ENCODE measurements at regions not wholly inside any gene's neighbourhood (a gene's known extent, or its start where the extent isn't known, plus 50 kb on each side); places are given as distances from the start of the nearest gene placed in this dataset.

- Histone ChIP-seq H3K79me2 (ENCODE audit: control insufficient read depth, insufficient read depth, low read length) (no peaks in the 10 kb centered on the region), H2AFZ (ENCODE audit: control insufficient read depth, low read length) (no peak overlapping the region), H3K36me3 (ENCODE audit: control insufficient read depth in 2 of 2, extremely low read depth in 1 of 2, insufficient read depth in 2 of 2, low read length in 2 of 2) (no peaks in the 10 kb centered on the region), H3K9me1 (ENCODE audit: control insufficient read depth, extremely low read depth, insufficient read depth, low read length) (no peaks in the 10 kb centered on the region), H4K20me1 (ENCODE audit: control insufficient read depth, extremely low read depth, insufficient read depth, low read length) (no peaks in the 10 kb centered on the region), H3K9me3 (ENCODE audit: control insufficient read depth, low read depth, low read length) (no peaks in the 10 kb centered on the region), H3K4me1 (ENCODE audit: control insufficient read depth, extremely low read depth, insufficient read depth, low read length) (peaks cover 12% of the 10 kb centered on the region), H3K4me2 (ENCODE audit: control insufficient read depth, extremely low read depth, insufficient read depth, low read depth, low read length) (no peak overlapping the region), H3K4me3 (ENCODE audit: control insufficient read depth in 2 of 3, extremely low read depth in 1 of 3, insufficient read depth in 2 of 3, low read depth in 1 of 3, low read length in 3 of 3) (no peak overlapping the region), H3K27ac (ENCODE audit: control insufficient read depth, insufficient read depth, low read length) (no peak overlapping the region), H3K27me3 (ENCODE audit: control insufficient read depth, extremely low read depth, insufficient read depth, low read length) (no peaks in the 10 kb centered on the region), H3K9ac (ENCODE audit: control insufficient read depth, extremely low read depth, insufficient read depth, low read length) (no peak overlapping the region)
- dilution Hi-C loops (cut with MboI; ENCODE audit: extremely low pct_ligation_motif_present, low sequenced_read_pairs): no loop called here
- FAIRE-seq: no peak
- TF ChIP-seq CTCF (optimal IDR thresholded peaks at IDR 0.05 in 1 of 3, IDR thresholded peaks at IDR 0.05 in 1 of 3, conservative IDR thresholded peaks at IDR 0.05 in 1 of 3; ENCODE audit: extremely low read depth in 1 of 3, insufficient read depth in 2 of 3, low read length in 3 of 3): peak in 2 of 3 experiments; percentile 15 to 61
- TF ChIP-seq EZH2 (IDR thresholded peaks at IDR 0.05; ENCODE audit: low read length): no peak
- no peak for DNase-seq (ENCODE audit: low read depth, low spot score)
Measured at GRCh38 chr2:105518897-105519296, 120.0 kb upstream of the FHL2 start.

- H3K4me2 ChIP-seq (ENCODE audit: control insufficient read depth, extremely low read depth, insufficient read depth, low read depth, low read length): no peak overlapping the region
- dilution Hi-C loops (cut with MboI; ENCODE audit: extremely low pct_ligation_motif_present, low sequenced_read_pairs): no loop called here
- DNase-seq (ENCODE audit: low read depth, low spot score) (no peak), FAIRE-seq (peak; percentile 13)
- H3K9me1 ChIP-seq (ENCODE audit: control insufficient read depth, extremely low read depth, insufficient read depth, low read length): no peaks in the 10 kb centered on the region
- no peak overlapping the region for H2AFZ ChIP-seq (ENCODE audit: control insufficient read depth, low read length)
- no peak for TF ChIP-seq CTCF (optimal IDR thresholded peaks at IDR 0.05 in 1 of 3, IDR thresholded peaks at IDR 0.05 in 1 of 3, conservative IDR thresholded peaks at IDR 0.05 in 1 of 3; ENCODE audit: extremely low read depth in 1 of 3, insufficient read depth in 2 of 3, low read length in 3 of 3)
- no peak for TF ChIP-seq EZH2 (IDR thresholded peaks at IDR 0.05; ENCODE audit: low read length)
- no peaks in the 10 kb centered on the region for H4K20me1 ChIP-seq (ENCODE audit: control insufficient read depth, extremely low read depth, insufficient read depth, low read length)
- H3K36me3 ChIP-seq (ENCODE audit: control insufficient read depth in 2 of 2, extremely low read depth in 1 of 2, insufficient read depth in 2 of 2, low read length in 2 of 2): no peaks in the 10 kb centered on the region
- H3K27ac ChIP-seq (ENCODE audit: control insufficient read depth, insufficient read depth, low read length): no peak overlapping the region
- H3K4me3 ChIP-seq (ENCODE audit: control insufficient read depth in 2 of 3, extremely low read depth in 1 of 3, insufficient read depth in 2 of 3, low read depth in 1 of 3, low read length in 3 of 3): no peak overlapping the region
- no peak overlapping the region for H3K9ac ChIP-seq (ENCODE audit: control insufficient read depth, extremely low read depth, insufficient read depth, low read length)
- no peaks in the 10 kb centered on the region for H3K9me3 ChIP-seq (ENCODE audit: control insufficient read depth, low read depth, low read length)
- no peaks in the 10 kb centered on the region for H3K79me2 ChIP-seq (ENCODE audit: control insufficient read depth, insufficient read depth, low read length)
- no peaks in the 10 kb centered on the region for H3K27me3 ChIP-seq (ENCODE audit: control insufficient read depth, extremely low read depth, insufficient read depth, low read length)
- H3K4me1 ChIP-seq (ENCODE audit: control insufficient read depth, extremely low read depth, insufficient read depth, low read length): peaks cover 12% of the 10 kb centered on the region
Measured at GRCh38 chr2:105517814-105518705, 119.2 kb upstream of the FHL2 start.

All from keratinocyte (primary cell).